B cell (primary cell): ENCODE measurements at regions not wholly inside any gene's neighbourhood (a gene's known extent, or its start where the extent isn't known, plus 50 kb on each side); places are given as distances from the start of the nearest gene placed in this dataset.

Experiments
- ATAC-seq: fragments of 200-7000 bp; cut with Tn5 transposase; one replicate; pipeline ENCODE4 v1.10.0; 2021; ENCODE audit warnings: low read depth, mild to moderate bottlenecking, moderate number of reproducible peaks, moderate library complexity
- CTCF ChIA-PET: fragments of 350-600 bp; sonication (Branson Sonifier 250); formaldehyde crosslinking; loops from one replicate; lab custom pipeline; 2021; ENCODE audit warnings: antibody characterized with exemption, inconsistent platforms; lab: Charles Lee
- POLR2A ChIA-PET: fragments of 350-600 bp; sonication (Branson Sonifier 250); formaldehyde crosslinking; loops from one replicate; lab custom pipeline; 2021; ENCODE audit warnings: antibody characterized with exemption; lab: Charles Lee
- DNase-seq: peaks from one replicate; pipeline ENCODE4 v3.0.0; 2013
- H2AFZ ChIP-seq: 2 replicates; pipeline ENCODE4 v1.6.1; 2012; ENCODE audit warnings: mild to moderate bottlenecking, low read depth, low read length; ENCODE audit not compliant: insufficient read depth, poor library complexity, severe bottlenecking
- H3K27ac ChIP-seq, 2 donors: 1 replicate in 1 of 2; 2 replicates in 1 of 2; pipeline ENCODE4 v1.5.1; 2012 to 2013; ENCODE audit warnings: low read length in 2 of 2, mild to moderate bottlenecking in 2 of 2, moderate library complexity in 1 of 2
- H3K27me3 ChIP-seq, 4 experiments: fragments of 200-600 bp in 1 of 4; sonication (generic) in 1 of 4; replicated peaks in 1 of 4; 1 replicate in 2 of 4; 2 replicates in 2 of 4; pipeline versions ENCODE4 v1.6.1 to v1.7.0; 2013 to 2016; ENCODE audit warnings: low read length in 3 of 4, mild to moderate bottlenecking in 2 of 4, mixed read lengths in 1 of 4, moderate library complexity in 1 of 4; ENCODE audit not compliant: insufficient read depth in 4 of 4, control insufficient read depth in 3 of 4; ENCODE audit errors: control extremely low read depth in 1 of 4
- H3K36me3 ChIP-seq, 2 experiments: replicated peaks in 1 of 2; 1 replicate in 1 of 2; 2 replicates in 1 of 2; pipeline versions ENCODE4 v1.6.1 to v1.7.1; 2013; ENCODE audit warnings: low read length in 1 of 2; ENCODE audit not compliant: insufficient read depth in 2 of 2, control insufficient read depth in 1 of 2; ENCODE audit errors: control extremely low read depth in 1 of 2, extremely low read depth in 1 of 2
- H3K4me1 ChIP-seq, 2 donors: fragments of 200-600 bp in 1 of 2; sonication (generic) in 1 of 2; 1 replicate in 1 of 2; 2 replicates in 1 of 2; pipeline versions ENCODE4 v1.5.1 to v1.6.1; 2013 to 2017; ENCODE audit warnings: low read length in 2 of 2; ENCODE audit not compliant: control insufficient read depth in 2 of 2, insufficient read depth in 2 of 2
- H3K4me2 ChIP-seq: replicated peaks from 2 replicates; pipeline ENCODE3; 2012; ENCODE audit warnings: mild to moderate bottlenecking, low read depth, low read length; ENCODE audit not compliant: poor library complexity, severe bottlenecking
- H3K4me3 ChIP-seq, 5 experiments: fragments of 200-600 bp in 1 of 5; sonication (generic) in 1 of 5; 1 replicate in 3 of 5; 2 replicates in 2 of 5; pipeline versions ENCODE4 v1.5.1 to v1.7.0; 2011 to 2016; ENCODE audit warnings: low read length in 4 of 5, mild to moderate bottlenecking in 4 of 5, low read depth in 2 of 5, control low read depth in 1 of 5, moderate library complexity in 1 of 5; ENCODE audit not compliant: insufficient read depth in 1 of 5; ENCODE audit errors: control extremely low read depth in 1 of 5, extremely low read depth in 1 of 5
- H3K79me2 ChIP-seq: fragments of 200-600 bp; sonication (generic); one replicate; pipeline ENCODE4 v1.6.0; 2016; ENCODE audit warnings: low read length; ENCODE audit not compliant: control insufficient read depth, insufficient read depth
- H3K9ac ChIP-seq: fragments of 200-600 bp; sonication (generic); 2 replicates; pipeline ENCODE4 v1.6.1; 2017; ENCODE audit warnings: mild to moderate bottlenecking, low read length, moderate library complexity
- H3K9me3 ChIP-seq, 3 donors: one replicate each; pipeline versions ENCODE4 v1.6.1 to v1.7.1; 2013; ENCODE audit warnings: low read length in 2 of 3; ENCODE audit not compliant: control insufficient read depth in 2 of 3, insufficient read depth in 1 of 3; ENCODE audit errors: control extremely low read depth in 1 of 3
- H4K20me1 ChIP-seq: 2 replicates; pipeline ENCODE4 v1.6.0; 2012; ENCODE audit warnings: mild to moderate bottlenecking, low read length; ENCODE audit not compliant: insufficient read depth, control insufficient read depth, poor library complexity, severe bottlenecking
- H3K27ac Mint-ChIP-seq: one replicate; pipeline ENCODE4 v1.8.0; 2021; ENCODE audit warnings: mixed read lengths
- H3K27me3 Mint-ChIP-seq: one replicate; pipeline ENCODE4 v1.8.0; 2021; ENCODE audit warnings: mixed read lengths
- H3K4me1 Mint-ChIP-seq: one replicate; pipeline ENCODE4 v1.8.0; 2021; ENCODE audit warnings: mixed read lengths
- H3K4me3 Mint-ChIP-seq: one replicate; pipeline ENCODE4 v1.8.0; 2021; ENCODE audit warnings: mixed read lengths
- H3K9me3 Mint-ChIP-seq: one replicate; pipeline ENCODE4 v1.8.0; 2022; ENCODE audit warnings: mixed read lengths; ENCODE audit not compliant: insufficient read depth
- EZH2 ChIP-seq: IDR thresholded peaks from 2 replicates; pipeline ENCODE4 v1.6.1; 2012; ENCODE audit warnings: borderline replicate concordance, low read depth, mild to moderate bottlenecking, moderate library complexity, low read length; ENCODE audit not compliant: insufficient read depth, poor library complexity, severe bottlenecking
- WGBS: methylation state at CpG from one replicate; pipeline ENCODE4 v1.1.5; 2013; ENCODE audit warnings: missing lambda C conversion rate; ENCODE audit not compliant: insufficient coverage; 5-methylcytosine and 5-hydroxymethylcytosine counted together
- intact Hi-C: fragments of 100-400 bp; cut with micrococcal nuclease; formaldehyde crosslinking; loops from one replicate; pipeline ENCODE4 v1.10.0; 2022
- TF ChIP-seq, protein P1 (sequence below): fragments of 200-600 bp; IDR thresholded peaks from one replicate; pipeline ENCODE4 v1.8.0; 2022; ENCODE audit warnings: antibody characterized with exemption, mild to moderate bottlenecking

DNA sequence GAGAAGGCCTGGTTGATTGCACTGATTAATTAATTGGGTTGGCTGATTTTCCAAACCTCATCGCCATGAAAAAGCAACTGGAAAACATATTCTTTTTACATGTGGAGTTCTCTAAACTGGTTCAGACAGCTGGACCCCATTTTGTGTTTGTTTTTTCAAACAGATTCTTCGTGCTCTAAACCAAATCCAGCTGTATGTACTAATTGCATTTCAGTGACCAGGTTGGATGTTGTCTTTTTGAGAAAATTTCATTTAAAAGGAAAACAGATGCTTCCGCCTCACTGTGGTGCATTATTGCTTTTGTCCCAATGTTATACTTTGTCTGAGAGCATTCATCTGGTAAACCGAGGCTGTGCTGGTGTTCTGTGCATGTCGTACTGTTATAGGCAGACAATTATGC is 67.8 kb upstream of the LNX1 start:
- Mint-ChIP-seq H3K4me3 (no peak overlapping the region), H3K27me3 (peaks cover 8% of the 10 kb centered on the region), H3K4me1 (peaks cover 4% of the 10 kb centered on the region), H3K9me3 (no peaks in the 10 kb centered on the region), H3K27ac (no peak overlapping the region)
- no peaks in the 10 kb centered on the region for H3K36me3 ChIP-seq
- WGBS: 100% methylated on average over 1 of the region's 5 CpGs
- H3K27me3 ChIP-seq: no peaks in the 10 kb centered on the region
- ATAC-seq (no peak), DNase-seq (no peak)
- H3K9ac ChIP-seq: no peak overlapping the region
- no peak overlapping the region for H3K4me2 ChIP-seq
- no peaks in the 10 kb centered on the region for H4K20me1 ChIP-seq
- ChIA-PET POLR2A (no interaction called here), CTCF (no interaction called here)
- H3K4me1 ChIP-seq: no peaks in the 10 kb centered on the region
- no peak overlapping the region for H2AFZ ChIP-seq
- TF ChIP-seq, protein P1, sequence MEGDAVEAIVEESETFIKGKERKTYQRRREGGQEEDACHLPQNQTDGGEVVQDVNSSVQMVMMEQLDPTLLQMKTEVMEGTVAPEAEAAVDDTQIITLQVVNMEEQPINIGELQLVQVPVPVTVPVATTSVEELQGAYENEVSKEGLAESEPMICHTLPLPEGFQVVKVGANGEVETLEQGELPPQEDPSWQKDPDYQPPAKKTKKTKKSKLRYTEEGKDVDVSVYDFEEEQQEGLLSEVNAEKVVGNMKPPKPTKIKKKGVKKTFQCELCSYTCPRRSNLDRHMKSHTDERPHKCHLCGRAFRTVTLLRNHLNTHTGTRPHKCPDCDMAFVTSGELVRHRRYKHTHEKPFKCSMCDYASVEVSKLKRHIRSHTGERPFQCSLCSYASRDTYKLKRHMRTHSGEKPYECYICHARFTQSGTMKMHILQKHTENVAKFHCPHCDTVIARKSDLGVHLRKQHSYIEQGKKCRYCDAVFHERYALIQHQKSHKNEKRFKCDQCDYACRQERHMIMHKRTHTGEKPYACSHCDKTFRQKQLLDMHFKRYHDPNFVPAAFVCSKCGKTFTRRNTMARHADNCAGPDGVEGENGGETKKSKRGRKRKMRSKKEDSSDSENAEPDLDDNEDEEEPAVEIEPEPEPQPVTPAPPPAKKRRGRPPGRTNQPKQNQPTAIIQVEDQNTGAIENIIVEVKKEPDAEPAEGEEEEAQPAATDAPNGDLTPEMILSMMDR: no peak
- H3K27ac ChIP-seq: no peak overlapping the region
- no peaks in the 10 kb centered on the region for H3K9me3 ChIP-seq
- no peak overlapping the region for H3K4me3 ChIP-seq
- no peaks in the 10 kb centered on the region for H3K79me2 ChIP-seq
- intact Hi-C loops: no loop called here

DNA sequence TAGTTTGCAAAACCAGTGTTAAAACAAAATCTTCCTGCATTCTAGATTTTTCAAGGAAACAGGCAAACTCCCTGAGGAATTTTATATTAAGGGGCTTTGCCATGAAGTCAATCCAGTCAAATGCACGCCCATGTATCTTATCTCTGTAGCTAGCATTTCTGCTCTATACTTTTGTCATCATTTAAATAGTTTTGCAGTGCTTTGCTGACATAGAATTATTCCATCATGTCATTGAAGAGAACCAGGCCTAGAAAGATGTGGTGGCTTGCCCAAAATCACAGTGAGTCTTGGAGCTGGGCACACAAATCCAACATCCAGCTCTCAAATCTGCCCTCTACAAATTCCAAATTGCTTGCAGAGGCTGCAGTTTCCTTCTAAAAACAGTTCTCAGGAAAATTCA is 66.7 kb upstream of the LNX1 start:
- no peak overlapping the region for H3K9ac ChIP-seq
- no peaks in the 10 kb centered on the region for H3K27me3 ChIP-seq
- H3K27ac Mint-ChIP-seq: no peak overlapping the region
- H3K27ac ChIP-seq: no peak overlapping the region
- H3K4me3 Mint-ChIP-seq: no peak overlapping the region
- ATAC-seq (no peak), DNase-seq (no peak)
- peaks cover 8% of the 10 kb centered on the region for H3K27me3 Mint-ChIP-seq
- H3K79me2 ChIP-seq: no peaks in the 10 kb centered on the region
- no peak overlapping the region for H2AFZ ChIP-seq
- no peak overlapping the region for H3K4me3 ChIP-seq
- TF ChIP-seq EZH2: no peak
- TF ChIP-seq, protein P1: no peak
- no peaks in the 10 kb centered on the region for H3K9me3 Mint-ChIP-seq
- no peaks in the 10 kb centered on the region for H3K4me1 ChIP-seq
- H3K9me3 ChIP-seq: no peaks in the 10 kb centered on the region
- H3K36me3 ChIP-seq: no peaks in the 10 kb centered on the region
- CTCF ChIA-PET: no interaction called here
- peaks cover 7% of the 10 kb centered on the region for H3K4me1 Mint-ChIP-seq
- intact Hi-C loops: no loop called here
- no peaks in the 10 kb centered on the region for H4K20me1 ChIP-seq
- no peak overlapping the region for H3K4me2 ChIP-seq
- POLR2A ChIA-PET: no interaction called here
- WGBS: no CpG with 5 or more reads among the region's 1 CpG
